ENCODE measurements at regions not wholly inside any gene's neighbourhood (a gene's known extent, or its start where the extent isn't known, plus 50 kb on each side); places are given as distances from the start of the nearest gene placed in this dataset.

- no TSS peak for BruUV-seq (replicated peaks)
- no peaks in the 10 kb centered on the region for H3K4me1 ChIP-seq
- no peaks in the 10 kb centered on the region for H3K36me3 ChIP-seq (ENCODE audit: control insufficient read depth, insufficient read depth, low read length)
- H3K9me3 ChIP-seq: no peaks in the 10 kb centered on the region
- H3K9me3 Mint-ChIP-seq (ENCODE audit: unreplicated experiment): peaks cover 5% of the 10 kb centered on the region
- H3K4me3 ChIP-seq (ENCODE audit: low read depth, low read length): no peak overlapping the region
- no peak overlapping the region for H3K27ac Mint-ChIP-seq (ENCODE audit: unreplicated experiment)
- intact Hi-C loops (cut with micrococcal nuclease; ENCODE audit: unreplicated experiment): no loop called here
- no peaks in the 10 kb centered on the region for H3K27me3 ChIP-seq (replicated peaks; ENCODE audit: control insufficient read depth, insufficient read depth, low read length)
- no peak overlapping the region for H3K4me3 Mint-ChIP-seq (ENCODE audit: unreplicated experiment)
- ChIA-PET POLR2A (no interaction called here), CTCF (no interaction called here)
- H3K36me3 Mint-ChIP-seq (ENCODE audit: insufficient read depth, unreplicated experiment): no peaks in the 10 kb centered on the region
- no peak for DNase-seq
- H3K4me1 Mint-ChIP-seq (ENCODE audit: low read depth, unreplicated experiment): no peaks in the 10 kb centered on the region
- no peaks in the 10 kb centered on the region for H3K27me3 Mint-ChIP-seq (ENCODE audit: insufficient read depth, unreplicated experiment)
- TF ChIP-seq, protein P1, sequence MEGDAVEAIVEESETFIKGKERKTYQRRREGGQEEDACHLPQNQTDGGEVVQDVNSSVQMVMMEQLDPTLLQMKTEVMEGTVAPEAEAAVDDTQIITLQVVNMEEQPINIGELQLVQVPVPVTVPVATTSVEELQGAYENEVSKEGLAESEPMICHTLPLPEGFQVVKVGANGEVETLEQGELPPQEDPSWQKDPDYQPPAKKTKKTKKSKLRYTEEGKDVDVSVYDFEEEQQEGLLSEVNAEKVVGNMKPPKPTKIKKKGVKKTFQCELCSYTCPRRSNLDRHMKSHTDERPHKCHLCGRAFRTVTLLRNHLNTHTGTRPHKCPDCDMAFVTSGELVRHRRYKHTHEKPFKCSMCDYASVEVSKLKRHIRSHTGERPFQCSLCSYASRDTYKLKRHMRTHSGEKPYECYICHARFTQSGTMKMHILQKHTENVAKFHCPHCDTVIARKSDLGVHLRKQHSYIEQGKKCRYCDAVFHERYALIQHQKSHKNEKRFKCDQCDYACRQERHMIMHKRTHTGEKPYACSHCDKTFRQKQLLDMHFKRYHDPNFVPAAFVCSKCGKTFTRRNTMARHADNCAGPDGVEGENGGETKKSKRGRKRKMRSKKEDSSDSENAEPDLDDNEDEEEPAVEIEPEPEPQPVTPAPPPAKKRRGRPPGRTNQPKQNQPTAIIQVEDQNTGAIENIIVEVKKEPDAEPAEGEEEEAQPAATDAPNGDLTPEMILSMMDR (IDR thresholded peaks at IDR 0.05; ENCODE audit: insufficient read depth in 1 of 2, low read depth in 1 of 2, low read length in 1 of 2, severe bottlenecking in 1 of 2, unreplicated experiment in 1 of 2): no peak
These were observed 375.7 kb upstream of the LRRC3B start for GRCh38 chr3:26246901-26247300.

DNA sequence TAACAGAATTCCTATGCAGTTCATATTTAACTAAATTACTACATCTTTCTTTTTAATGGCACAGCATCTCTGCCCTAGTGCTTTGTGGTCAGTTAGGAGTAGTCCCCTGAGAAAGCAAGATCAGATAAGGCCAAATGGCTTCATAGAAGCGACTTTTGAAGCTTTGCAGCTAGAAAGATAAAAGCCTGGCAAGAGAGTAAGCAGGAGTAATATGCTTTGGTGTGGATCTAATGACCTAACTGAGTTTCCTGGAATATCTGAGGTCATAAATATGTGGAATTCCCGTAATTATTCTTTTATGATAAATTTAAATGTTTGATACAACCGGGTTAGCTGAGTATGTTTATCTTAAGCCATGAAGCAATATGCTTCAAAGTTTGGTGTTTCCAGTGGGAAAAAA, 374.9 kb upstream of the LRRC3B start:
- H3K4me3 ChIP-seq (ENCODE audit: low read depth, low read length): no peak overlapping the region
- no peaks in the 10 kb centered on the region for H3K4me1 ChIP-seq
- H3K27me3 ChIP-seq (replicated peaks; ENCODE audit: control insufficient read depth, insufficient read depth, low read length): no peaks in the 10 kb centered on the region
- Mint-ChIP-seq H3K9me3 (ENCODE audit: unreplicated experiment) (no peaks in the 10 kb centered on the region), H3K36me3 (ENCODE audit: insufficient read depth, unreplicated experiment) (no peaks in the 10 kb centered on the region), H3K27me3 (ENCODE audit: insufficient read depth, unreplicated experiment) (no peaks in the 10 kb centered on the region), H3K4me1 (ENCODE audit: low read depth, unreplicated experiment) (no peaks in the 10 kb centered on the region), H3K4me3 (ENCODE audit: unreplicated experiment) (no peak overlapping the region), H3K27ac (ENCODE audit: unreplicated experiment) (no peak overlapping the region)
- POLR2A ChIA-PET: no interaction called here
- TF ChIP-seq, protein P1 (IDR thresholded peaks at IDR 0.05; ENCODE audit: insufficient read depth in 1 of 2, low read depth in 1 of 2, low read length in 1 of 2, severe bottlenecking in 1 of 2, unreplicated experiment in 1 of 2): no peak
- CTCF ChIA-PET: no interaction called here
- H3K36me3 ChIP-seq (ENCODE audit: control insufficient read depth, insufficient read depth, low read length): no peaks in the 10 kb centered on the region
- no TSS peak for BruUV-seq (replicated peaks)
- intact Hi-C loops (cut with micrococcal nuclease; ENCODE audit: unreplicated experiment): no loop called here
- H3K9me3 ChIP-seq: no peaks in the 10 kb centered on the region
- DNase-seq: no peak

DNA sequence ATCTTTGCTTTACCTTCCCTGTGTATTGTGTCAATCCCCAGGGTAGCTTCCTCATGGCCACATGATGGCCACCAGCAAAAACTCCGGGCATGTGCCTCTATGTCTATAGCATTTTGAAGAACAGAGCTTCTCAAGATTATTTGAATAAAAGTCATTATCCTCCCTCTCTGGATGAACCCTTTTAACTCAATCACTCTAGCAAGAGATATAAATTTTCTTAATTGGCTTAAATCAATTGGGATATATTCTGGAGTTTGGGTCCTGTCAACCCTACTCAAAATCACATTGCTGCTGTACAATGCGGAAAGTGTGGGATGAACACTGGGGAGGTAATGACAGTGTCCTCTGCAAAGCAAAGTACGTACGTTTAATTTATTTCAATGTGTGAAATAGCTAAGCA, 370.6 kb upstream of the LRRC3B start:
- Mint-ChIP-seq H3K27ac (ENCODE audit: unreplicated experiment) (no peak overlapping the region), H3K4me1 (ENCODE audit: low read depth, unreplicated experiment) (no peaks in the 10 kb centered on the region), H3K4me3 (ENCODE audit: unreplicated experiment) (no peak overlapping the region), H3K36me3 (ENCODE audit: insufficient read depth, unreplicated experiment) (no peaks in the 10 kb centered on the region), H3K9me3 (ENCODE audit: unreplicated experiment) (no peaks in the 10 kb centered on the region), H3K27me3 (ENCODE audit: insufficient read depth, unreplicated experiment) (no peaks in the 10 kb centered on the region)
- ChIA-PET POLR2A (no interaction called here), CTCF (no interaction called here)
- Histone ChIP-seq H3K27me3 (replicated peaks; ENCODE audit: control insufficient read depth, insufficient read depth, low read length) (no peaks in the 10 kb centered on the region), H3K9me3 (no peaks in the 10 kb centered on the region), H3K36me3 (ENCODE audit: control insufficient read depth, insufficient read depth, low read length) (no peaks in the 10 kb centered on the region), H3K4me3 (ENCODE audit: low read depth, low read length) (no peak overlapping the region), H3K4me1 (no peaks in the 10 kb centered on the region)
- intact Hi-C loops (cut with micrococcal nuclease; ENCODE audit: unreplicated experiment): no loop called here
- TF ChIP-seq, protein P1 (IDR thresholded peaks at IDR 0.05; ENCODE audit: insufficient read depth in 1 of 2, low read depth in 1 of 2, low read length in 1 of 2, severe bottlenecking in 1 of 2, unreplicated experiment in 1 of 2): no peak
- BruUV-seq (replicated peaks): no TSS peak
- DNase-seq: no peak

Data from Caco-2 (cell line).